ENCODE measurements at regions not wholly inside any gene's neighbourhood (a gene's known extent, or its start where the extent isn't known, plus 50 kb on each side); places are given as distances from the start of the nearest gene placed in this dataset.

DNA sequence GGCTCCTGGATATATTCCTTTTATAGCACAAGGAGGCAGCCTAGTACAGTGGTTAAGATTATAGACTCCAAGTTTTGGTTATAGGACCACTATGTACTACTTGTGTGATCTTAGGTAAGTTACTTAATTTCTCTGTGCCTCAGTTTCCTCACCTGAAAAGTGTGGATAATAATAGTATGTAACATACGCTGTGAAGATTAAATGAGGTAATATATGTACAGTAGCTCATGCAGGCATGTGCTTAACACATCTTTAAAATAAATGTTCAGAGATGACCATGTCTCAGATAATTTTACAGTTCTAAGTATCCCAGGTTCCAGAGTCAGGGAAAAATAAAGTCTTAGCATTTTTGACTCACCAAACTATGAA is 55.7 kb upstream of the TRABD2B start:
- ChIA-PET POLR2A (interaction anchor here (0.5 to 1.6 kb wide), 8 partner anchors 10 to 672 kb away, joined by 3 to 8 read pairs (median 4); partner anchors contain the start of gene SPATA6), CTCF (interaction anchor here (0.6 to 7.5 kb wide), 9 partner anchors 8 to 715 kb away, joined by 3 to 73 read pairs (median 5); partner anchors contain the start of gene TRABD2B)
- no peak overlapping the region for H3K27ac ChIP-seq (ENCODE audit: extremely low read depth, low read depth, low read length)
- no peaks in the 10 kb centered on the region for H3K36me3 ChIP-seq (ENCODE audit: control insufficient read depth in 2 of 2, insufficient read depth in 1 of 2, low read length in 2 of 2)
- H3K4me3 ChIP-seq (ENCODE audit: low read depth, low read length), result no peak overlapping the region
- no peaks in the 10 kb centered on the region for H3K9me3 ChIP-seq (ENCODE audit: control insufficient read depth, insufficient read depth, low read depth, low read length)
- peaks cover 13% of the 10 kb centered on the region for H3K4me1 ChIP-seq (ENCODE audit: control insufficient read depth, insufficient read depth, low read length)
- TF ChIP-seq ZNF664 (tag by site-specific recombination; IDR thresholded peaks at IDR 0.05) (peak; percentile 94), ZNF501 (tag by site-specific recombination; IDR thresholded peaks at IDR 0.05) (no peak), ZNF555 (tag by site-specific recombination; conservative IDR thresholded peaks at IDR 0.05) (no peak), ZNF626 (tag by site-specific recombination; IDR thresholded peaks at IDR 0.05) (no peak), ZNF830 (tag by site-specific recombination; IDR thresholded peaks at IDR 0.05; ENCODE audit: low read depth) (no peak)

DNA sequence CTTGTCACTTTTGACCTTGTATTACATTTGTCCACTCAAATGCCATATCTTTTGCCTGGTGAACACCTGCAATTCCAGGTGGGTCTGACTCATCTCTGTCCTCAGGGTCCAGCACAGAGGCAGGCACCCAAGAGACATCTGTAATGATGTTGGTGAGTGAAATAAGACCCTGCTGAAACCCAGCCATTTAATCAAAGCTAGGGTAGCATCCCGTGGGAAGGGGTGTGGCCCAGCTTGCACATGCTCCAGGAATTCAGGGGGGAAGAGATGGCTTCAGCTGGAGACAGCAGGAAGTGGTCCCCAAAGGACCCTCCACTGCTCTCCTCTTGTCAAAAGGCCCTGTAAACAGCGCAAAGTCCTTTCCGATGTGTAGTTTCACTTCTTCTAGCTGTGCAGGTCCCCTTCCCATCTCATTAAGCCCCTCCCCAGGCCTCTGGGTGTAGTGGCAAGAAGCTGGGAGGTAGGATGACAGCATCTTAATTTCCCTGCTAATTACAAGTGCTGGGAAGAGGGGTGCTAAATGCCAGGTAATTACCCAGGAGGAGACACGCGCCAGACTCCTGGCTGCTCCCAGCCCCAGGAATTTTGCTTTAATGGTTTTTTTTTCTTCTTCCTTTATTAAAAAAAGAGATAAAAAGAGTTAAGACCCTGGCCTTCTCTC is 54.4 kb upstream of the TRABD2B start:
- peaks cover 13% of the 10 kb centered on the region for H3K4me1 ChIP-seq (ENCODE audit: control insufficient read depth, insufficient read depth, low read length)
- TF ChIP-seq ZSCAN30 (tag by site-specific recombination; IDR thresholded peaks at IDR 0.05) (no peak), KLF1 (tag by site-specific recombination; IDR thresholded peaks at IDR 0.05) (peak; percentile 71), KLF10 (tag by site-specific recombination; IDR thresholded peaks at IDR 0.05) (0 out of 2 replicates have a peak, but pooled peaks have one; percentile 36), KLF9 (tag by site-specific recombination; IDR thresholded peaks at IDR 0.05; ENCODE audit: low read depth) (peak; percentile 49; the same call in 1 of the 2 replicates), ZFHX2 (tag by site-specific recombination; conservative IDR thresholded peaks at IDR 0.05) (no peak), ZNF211 (tag by site-specific recombination; IDR thresholded peaks at IDR 0.05; ENCODE audit: low read depth) (no peak), BCL11B (tag by site-specific recombination; IDR thresholded peaks at IDR 0.05; ENCODE audit: low read depth) (no peak), ZNF629 (tag by site-specific recombination; IDR thresholded peaks at IDR 0.05) (no peak), WT1 (tag by site-specific recombination; IDR thresholded peaks at IDR 0.05) (peak; percentile 69), ZNF626 (tag by site-specific recombination; IDR thresholded peaks at IDR 0.05) (no peak), ZNF544 (tag by site-specific recombination; IDR thresholded peaks at IDR 0.05) (no peak), GLIS1 (tag by site-specific recombination; IDR thresholded peaks at IDR 0.05) (peak; percentile 57), ZNF221 (tag by site-specific recombination; IDR thresholded peaks at IDR 0.05; ENCODE audit: borderline replicate concordance) (no peak), SP7 (tag by site-specific recombination; IDR thresholded peaks at IDR 0.05) (peak; percentile 89)
- TF ChIP-seq, protein P1, sequence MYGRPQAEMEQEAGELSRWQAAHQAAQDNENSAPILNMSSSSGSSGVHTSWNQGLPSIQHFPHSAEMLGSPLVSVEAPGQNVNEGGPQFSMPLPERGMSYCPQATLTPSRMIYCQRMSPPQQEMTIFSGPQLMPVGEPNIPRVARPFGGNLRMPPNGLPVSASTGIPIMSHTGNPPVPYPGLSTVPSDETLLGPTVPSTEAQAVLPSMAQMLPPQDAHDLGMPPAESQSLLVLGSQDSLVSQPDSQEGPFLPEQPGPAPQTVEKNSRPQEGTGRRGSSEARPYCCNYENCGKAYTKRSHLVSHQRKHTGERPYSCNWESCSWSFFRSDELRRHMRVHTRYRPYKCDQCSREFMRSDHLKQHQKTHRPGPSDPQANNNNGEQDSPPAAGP (tag by site-specific recombination; IDR thresholded peaks at IDR 0.05), result peak; percentile 87; the same call in 1 of the 2 replicates
- TF ChIP-seq, protein P2, sequence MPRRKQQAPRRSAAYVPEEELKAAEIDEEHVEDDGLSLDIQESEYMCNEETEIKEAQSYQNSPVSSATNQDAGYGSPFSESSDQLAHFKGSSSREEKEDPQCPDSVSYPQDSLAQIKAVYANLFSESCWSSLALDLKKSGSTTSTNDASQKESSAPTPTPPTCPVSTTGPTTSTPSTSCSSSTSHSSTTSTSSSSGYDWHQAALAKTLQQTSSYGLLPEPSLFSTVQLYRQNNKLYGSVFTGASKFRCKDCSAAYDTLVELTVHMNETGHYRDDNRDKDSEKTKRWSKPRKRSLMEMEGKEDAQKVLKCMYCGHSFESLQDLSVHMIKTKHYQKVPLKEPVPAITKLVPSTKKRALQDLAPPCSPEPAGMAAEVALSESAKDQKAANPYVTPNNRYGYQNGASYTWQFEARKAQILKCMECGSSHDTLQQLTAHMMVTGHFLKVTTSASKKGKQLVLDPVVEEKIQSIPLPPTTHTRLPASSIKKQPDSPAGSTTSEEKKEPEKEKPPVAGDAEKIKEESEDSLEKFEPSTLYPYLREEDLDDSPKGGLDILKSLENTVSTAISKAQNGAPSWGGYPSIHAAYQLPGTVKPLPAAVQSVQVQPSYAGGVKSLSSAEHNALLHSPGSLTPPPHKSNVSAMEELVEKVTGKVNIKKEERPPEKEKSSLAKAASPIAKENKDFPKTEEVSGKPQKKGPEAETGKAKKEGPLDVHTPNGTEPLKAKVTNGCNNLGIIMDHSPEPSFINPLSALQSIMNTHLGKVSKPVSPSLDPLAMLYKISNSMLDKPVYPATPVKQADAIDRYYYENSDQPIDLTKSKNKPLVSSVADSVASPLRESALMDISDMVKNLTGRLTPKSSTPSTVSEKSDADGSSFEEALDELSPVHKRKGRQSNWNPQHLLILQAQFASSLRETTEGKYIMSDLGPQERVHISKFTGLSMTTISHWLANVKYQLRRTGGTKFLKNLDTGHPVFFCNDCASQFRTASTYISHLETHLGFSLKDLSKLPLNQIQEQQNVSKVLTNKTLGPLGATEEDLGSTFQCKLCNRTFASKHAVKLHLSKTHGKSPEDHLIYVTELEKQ (tag by site-specific recombination; IDR thresholded peaks at IDR 0.05; ENCODE audit: borderline replicate concordance), result no peak
- TF ChIP-seq, protein P3, sequence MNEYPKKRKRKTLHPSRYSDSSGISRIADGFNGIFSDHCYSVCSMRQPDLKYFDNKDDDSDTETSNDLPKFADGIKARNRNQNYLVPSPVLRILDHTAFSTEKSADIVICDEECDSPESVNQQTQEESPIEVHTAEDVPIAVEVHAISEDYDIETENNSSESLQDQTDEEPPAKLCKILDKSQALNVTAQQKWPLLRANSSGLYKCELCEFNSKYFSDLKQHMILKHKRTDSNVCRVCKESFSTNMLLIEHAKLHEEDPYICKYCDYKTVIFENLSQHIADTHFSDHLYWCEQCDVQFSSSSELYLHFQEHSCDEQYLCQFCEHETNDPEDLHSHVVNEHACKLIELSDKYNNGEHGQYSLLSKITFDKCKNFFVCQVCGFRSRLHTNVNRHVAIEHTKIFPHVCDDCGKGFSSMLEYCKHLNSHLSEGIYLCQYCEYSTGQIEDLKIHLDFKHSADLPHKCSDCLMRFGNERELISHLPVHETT (tag by site-specific recombination; IDR thresholded peaks at IDR 0.05), result no peak
- TF ChIP-seq, protein P4, sequence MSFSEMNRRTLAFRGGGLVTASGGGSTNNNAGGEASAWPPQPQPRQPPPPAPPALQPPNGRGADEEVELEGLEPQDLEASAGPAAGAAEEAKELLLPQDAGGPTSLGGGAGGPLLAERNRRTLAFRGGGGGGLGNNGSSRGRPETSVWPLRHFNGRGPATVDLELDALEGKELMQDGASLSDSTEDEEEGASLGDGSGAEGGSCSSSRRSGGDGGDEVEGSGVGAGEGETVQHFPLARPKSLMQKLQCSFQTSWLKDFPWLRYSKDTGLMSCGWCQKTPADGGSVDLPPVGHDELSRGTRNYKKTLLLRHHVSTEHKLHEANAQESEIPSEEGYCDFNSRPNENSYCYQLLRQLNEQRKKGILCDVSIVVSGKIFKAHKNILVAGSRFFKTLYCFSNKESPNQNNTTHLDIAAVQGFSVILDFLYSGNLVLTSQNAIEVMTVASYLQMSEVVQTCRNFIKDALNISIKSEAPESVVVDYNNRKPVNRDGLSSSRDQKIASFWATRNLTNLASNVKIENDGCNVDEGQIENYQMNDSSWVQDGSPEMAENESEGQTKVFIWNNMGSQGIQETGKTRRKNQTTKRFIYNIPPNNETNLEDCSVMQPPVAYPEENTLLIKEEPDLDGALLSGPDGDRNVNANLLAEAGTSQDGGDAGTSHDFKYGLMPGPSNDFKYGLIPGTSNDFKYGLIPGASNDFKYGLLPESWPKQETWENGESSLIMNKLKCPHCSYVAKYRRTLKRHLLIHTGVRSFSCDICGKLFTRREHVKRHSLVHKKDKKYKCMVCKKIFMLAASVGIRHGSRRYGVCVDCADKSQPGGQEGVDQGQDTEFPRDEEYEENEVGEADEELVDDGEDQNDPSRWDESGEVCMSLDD (tag by site-specific recombination; IDR thresholded peaks at IDR 0.05), result no peak
- TF ChIP-seq, protein P5, sequence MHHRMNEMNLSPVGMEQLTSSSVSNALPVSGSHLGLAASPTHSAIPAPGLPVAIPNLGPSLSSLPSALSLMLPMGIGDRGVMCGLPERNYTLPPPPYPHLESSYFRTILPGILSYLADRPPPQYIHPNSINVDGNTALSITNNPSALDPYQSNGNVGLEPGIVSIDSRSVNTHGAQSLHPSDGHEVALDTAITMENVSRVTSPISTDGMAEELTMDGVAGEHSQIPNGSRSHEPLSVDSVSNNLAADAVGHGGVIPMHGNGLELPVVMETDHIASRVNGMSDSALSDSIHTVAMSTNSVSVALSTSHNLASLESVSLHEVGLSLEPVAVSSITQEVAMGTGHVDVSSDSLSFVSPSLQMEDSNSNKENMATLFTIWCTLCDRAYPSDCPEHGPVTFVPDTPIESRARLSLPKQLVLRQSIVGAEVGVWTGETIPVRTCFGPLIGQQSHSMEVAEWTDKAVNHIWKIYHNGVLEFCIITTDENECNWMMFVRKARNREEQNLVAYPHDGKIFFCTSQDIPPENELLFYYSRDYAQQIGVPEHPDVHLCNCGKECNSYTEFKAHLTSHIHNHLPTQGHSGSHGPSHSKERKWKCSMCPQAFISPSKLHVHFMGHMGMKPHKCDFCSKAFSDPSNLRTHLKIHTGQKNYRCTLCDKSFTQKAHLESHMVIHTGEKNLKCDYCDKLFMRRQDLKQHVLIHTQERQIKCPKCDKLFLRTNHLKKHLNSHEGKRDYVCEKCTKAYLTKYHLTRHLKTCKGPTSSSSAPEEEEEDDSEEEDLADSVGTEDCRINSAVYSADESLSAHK (tag by site-specific recombination; IDR thresholded peaks at IDR 0.05), result no peak

More for the DNA sequence above, 54.4 kb upstream of the TRABD2B start:
- Histone ChIP-seq H3K9me3 (ENCODE audit: control insufficient read depth, insufficient read depth, low read depth, low read length) (no peaks in the 10 kb centered on the region), H3K4me3 (ENCODE audit: low read depth, low read length) (no peak overlapping the region), H3K36me3 (ENCODE audit: control insufficient read depth in 2 of 2, insufficient read depth in 1 of 2, low read length in 2 of 2) (no peaks in the 10 kb centered on the region), H3K27ac (ENCODE audit: extremely low read depth, low read depth, low read length) (no peak overlapping the region)
- ChIA-PET POLR2A (interaction anchor here (0.6 to 1.6 kb wide), 5 partner anchors 8 to 411 kb away, joined by 3 to 6 read pairs (median 4); no protein-coding TSS in a partner anchor), CTCF (interaction anchor here (0.6 to 7.5 kb wide), 6 partner anchors 9 to 259 kb away, joined by 3 to 73 read pairs (median 9); partner anchors contain the start of gene TRABD2B)

All from HEK293 (cell line).